HL-60 (cell line): ENCODE measurements at regions not wholly inside any gene's neighbourhood (a gene's known extent, or its start where the extent isn't known, plus 50 kb on each side); places are given as distances from the start of the nearest gene placed in this dataset.

ENCODE experiments used
- DNase-seq, 2 experiments: peaks; one replicate each; pipeline ENCODE4 v3.0.0-alpha.2; 2010 to 2020; ENCODE audit warnings: low read depth in 1 of 2, low spot score in 1 of 2
- H3K27ac ChIP-seq: fragments of 250-450 bp; sonication (Bioruptor Pico); replicated peaks from 2 replicates; pipeline ENCODE4 v1.5.1; 2020; ENCODE audit warnings: mild to moderate bottlenecking, moderate library complexity
- H3K27me3 ChIP-seq: fragments of 250-450 bp; sonication (Bioruptor Pico); 2 replicates; pipeline ENCODE4 v1.5.1; 2021; ENCODE audit warnings: mild to moderate bottlenecking, moderate library complexity; ENCODE audit not compliant: insufficient read depth, poor library complexity, severe bottlenecking
- H3K4me3 ChIP-seq: replicated peaks from 2 replicates; pipeline ENCODE4 v1.5.1; 2011; ENCODE audit warnings: mild to moderate bottlenecking, control low read depth, low read length; ENCODE audit not compliant: insufficient read depth
- CTCF ChIP-seq: IDR thresholded peaks from one replicate; pipeline ENCODE4 v1.5.1; 2011; ENCODE audit warnings: low read length, control low read depth, inconsistent platforms; ENCODE audit not compliant: insufficient read depth
- GABPA ChIP-seq: IDR thresholded peaks from 2 replicates; pipeline ENCODE4 v1.6.1; 2012; ENCODE audit warnings: low read depth
- POLR2AphosphoS5 ChIP-seq: IDR thresholded peaks from 2 replicates; pipeline ENCODE4 v1.6.1; 2012; ENCODE audit warnings: low read depth
- REST ChIP-seq: IDR thresholded peaks from 2 replicates; pipeline ENCODE4 v1.6.1; 2012; ENCODE audit warnings: low read depth; ENCODE audit not compliant: insufficient replicate concordance
- SPI1 ChIP-seq: IDR thresholded peaks from 2 replicates; pipeline ENCODE4 v1.6.1; 2012; ENCODE audit warnings: low read depth, mild to moderate bottlenecking, borderline replicate concordance

- H3K27me3 ChIP-seq, result no peaks in the 10 kb centered on the region
Measured at GRCh38 chr16:17977260-17977659, 359.3 kb downstream of the NPIPA8 start.

GRCh38 chr16:17972460-17972943, 364.0 kb downstream of the NPIPA8 start:
- Histone ChIP-seq H3K4me3 (no peak overlapping the region), H3K27me3 (no peaks in the 10 kb centered on the region), H3K27ac (no peak overlapping the region)
- TF ChIP-seq GABPA, result no peak
- no peak for DNase-seq

More at GRCh38 chr16:17977260-17977659, 359.3 kb downstream of the NPIPA8 start:
- Histone ChIP-seq H3K4me3 (no peak overlapping the region), H3K27ac (no peak overlapping the region)
- DNase-seq, result no peak
- TF ChIP-seq CTCF (no peak), REST (no peak), GABPA (no peak), SPI1 (no peak), POLR2AphosphoS5 (no peak)

- Histone ChIP-seq H3K4me3 (no peak overlapping the region), H3K27me3 (no peaks in the 10 kb centered on the region), H3K27ac (no peak overlapping the region)
- no peak for DNase-seq
- TF ChIP-seq SPI1, result no peak
- no peak for TF ChIP-seq CTCF
- no peak for TF ChIP-seq GABPA
- TF ChIP-seq REST, result no peak
- TF ChIP-seq POLR2AphosphoS5, result no peak
Measured at GRCh38 chr16:17970816-17971331, 365.7 kb downstream of the NPIPA8 start.

- H3K27ac ChIP-seq, result no peak overlapping the region
- DNase-seq, result no peak
- no peak for TF ChIP-seq POLR2AphosphoS5
- no peak for TF ChIP-seq SPI1
- TF ChIP-seq REST, result no peak
- no peak for TF ChIP-seq GABPA
- no peak for TF ChIP-seq CTCF
- H3K27me3 ChIP-seq, result no peaks in the 10 kb centered on the region
- H3K4me3 ChIP-seq, result no peak overlapping the region
Measured at GRCh38 chr16:17970157-17970765, 366.3 kb downstream of the NPIPA8 start.
